ENCODE measurements at regions not wholly inside any gene's neighbourhood (a gene's known extent, or its start where the extent isn't known, plus 50 kb on each side); places are given as distances from the start of the nearest gene placed in this dataset.
"Not testable (repeated sequence)": the region's sequence is repeated elsewhere in the genome, so short reads cannot be mapped to it uniquely, and the experiment has no call there.

DNA sequence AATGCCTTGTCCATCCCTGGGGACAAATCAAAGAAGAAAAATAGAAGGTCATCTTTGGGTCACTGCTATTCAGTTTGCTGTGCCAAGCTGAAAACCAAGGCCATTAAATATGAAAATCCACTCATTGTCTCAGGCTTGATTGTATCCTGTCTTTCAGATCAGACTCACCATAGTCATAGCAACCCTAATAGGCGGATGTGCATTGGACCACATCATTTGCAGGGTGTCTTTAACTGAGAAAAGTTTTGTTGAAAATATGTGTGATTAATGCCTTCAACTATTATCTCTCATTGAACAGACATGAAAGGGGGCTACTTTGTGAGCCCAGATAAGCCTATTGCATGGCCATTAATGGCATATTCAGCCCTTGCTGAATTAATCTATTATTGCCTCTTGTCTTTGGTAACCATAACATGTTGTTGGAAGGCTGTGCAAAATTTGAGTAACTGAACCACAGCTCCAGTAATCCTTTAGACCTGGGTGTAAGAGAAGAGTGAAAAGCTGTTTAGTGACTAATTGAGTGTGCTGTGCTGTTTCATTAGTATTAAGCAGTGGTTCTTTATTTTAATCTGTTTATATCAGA, 453.6 kb upstream of the EPHA5 start:
- H3K36me3 ChIP-seq, result no peaks in the 10 kb centered on the region
- no peak for DNase-seq (ENCODE audit: extremely low spot score)
- TF ChIP-seq, protein P1, sequence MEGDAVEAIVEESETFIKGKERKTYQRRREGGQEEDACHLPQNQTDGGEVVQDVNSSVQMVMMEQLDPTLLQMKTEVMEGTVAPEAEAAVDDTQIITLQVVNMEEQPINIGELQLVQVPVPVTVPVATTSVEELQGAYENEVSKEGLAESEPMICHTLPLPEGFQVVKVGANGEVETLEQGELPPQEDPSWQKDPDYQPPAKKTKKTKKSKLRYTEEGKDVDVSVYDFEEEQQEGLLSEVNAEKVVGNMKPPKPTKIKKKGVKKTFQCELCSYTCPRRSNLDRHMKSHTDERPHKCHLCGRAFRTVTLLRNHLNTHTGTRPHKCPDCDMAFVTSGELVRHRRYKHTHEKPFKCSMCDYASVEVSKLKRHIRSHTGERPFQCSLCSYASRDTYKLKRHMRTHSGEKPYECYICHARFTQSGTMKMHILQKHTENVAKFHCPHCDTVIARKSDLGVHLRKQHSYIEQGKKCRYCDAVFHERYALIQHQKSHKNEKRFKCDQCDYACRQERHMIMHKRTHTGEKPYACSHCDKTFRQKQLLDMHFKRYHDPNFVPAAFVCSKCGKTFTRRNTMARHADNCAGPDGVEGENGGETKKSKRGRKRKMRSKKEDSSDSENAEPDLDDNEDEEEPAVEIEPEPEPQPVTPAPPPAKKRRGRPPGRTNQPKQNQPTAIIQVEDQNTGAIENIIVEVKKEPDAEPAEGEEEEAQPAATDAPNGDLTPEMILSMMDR (IDR thresholded peaks at IDR 0.05), result no peak
- TF ChIP-seq POLR2A (IDR thresholded peaks at IDR 0.05; ENCODE audit: low read depth) (no peak), POLR2AphosphoS5 (IDR thresholded peaks at IDR 0.05) (no peak), EP300 (IDR thresholded peaks at IDR 0.05) (no peak)
- 73% methylated on average over 1 of the region's 1 CpG for WGBS
- no peak overlapping the region for H3K4me3 ChIP-seq
- no peaks in the 10 kb centered on the region for H3K9me3 ChIP-seq
- no peaks in the 10 kb centered on the region for H3K27me3 ChIP-seq
- H3K27ac ChIP-seq (replicated peaks in 1 of 4), result no peak overlapping the region
- H3K4me1 ChIP-seq, result no peaks in the 10 kb centered on the region
- intact Hi-C loops (cut with DNase I), result no loop called here

DNA sequence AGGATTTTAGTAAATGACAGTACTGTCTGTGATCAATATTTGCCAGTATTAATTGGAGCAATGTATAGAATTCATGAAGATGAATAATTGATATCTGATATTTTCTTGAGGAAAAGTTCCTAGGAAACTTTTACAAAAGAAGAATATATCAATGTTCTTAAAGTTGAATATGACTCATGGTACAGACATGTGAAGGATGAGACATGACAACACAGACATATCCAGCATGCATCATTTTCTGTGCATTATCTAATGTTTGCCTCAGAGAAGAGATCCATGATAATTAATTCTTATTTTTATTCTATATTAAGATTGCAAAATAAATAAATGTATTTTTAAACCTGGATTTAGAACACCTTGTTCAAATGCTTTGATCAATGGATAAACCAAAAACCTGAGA, 452.9 kb upstream of the EPHA5 start:
- no peak for DNase-seq (ENCODE audit: extremely low spot score)
- H3K27me3 ChIP-seq, result no peaks in the 10 kb centered on the region
- H3K4me1 ChIP-seq, result no peaks in the 10 kb centered on the region
- no peak overlapping the region for H3K27ac ChIP-seq (replicated peaks in 1 of 4)
- H3K9me3 ChIP-seq, result no peaks in the 10 kb centered on the region
- intact Hi-C loops (cut with DNase I), result no loop called here
- no peak overlapping the region for H3K4me3 ChIP-seq
- no peaks in the 10 kb centered on the region for H3K36me3 ChIP-seq
- TF ChIP-seq POLR2AphosphoS5 (IDR thresholded peaks at IDR 0.05) (no peak), EP300 (IDR thresholded peaks at IDR 0.05) (no peak)
- TF ChIP-seq, protein P1 (IDR thresholded peaks at IDR 0.05), result no peak

GRCh38 chr4:66115231-66115630, 444.9 kb upstream of the EPHA5 start:
- DNase-seq (ENCODE audit: extremely low spot score); intact Hi-C loops (cut with DNase I); H3K27me3 ChIP-seq; H3K9me3 ChIP-seq; H3K4me1 ChIP-seq; H3K36me3 ChIP-seq; H3K4me3 ChIP-seq; H3K27ac ChIP-seq (replicated peaks in 1 of 4): not testable (repeated sequence)

GRCh38 chr4:66108898-66109297, 438.6 kb upstream of the EPHA5 start:
- H3K36me3 ChIP-seq, result no peaks in the 10 kb centered on the region
- no peak overlapping the region for H3K27ac ChIP-seq (replicated peaks in 1 of 4)
- H3K9me3 ChIP-seq, result no peaks in the 10 kb centered on the region
- no peaks in the 10 kb centered on the region for H3K27me3 ChIP-seq
- TF ChIP-seq EP300 (IDR thresholded peaks at IDR 0.05) (no peak), POLR2A (IDR thresholded peaks at IDR 0.05; ENCODE audit: low read depth) (no peak), POLR2AphosphoS5 (IDR thresholded peaks at IDR 0.05) (no peak)
- TF ChIP-seq, protein P1 (IDR thresholded peaks at IDR 0.05), result no peak
- H3K4me1 ChIP-seq, result no peaks in the 10 kb centered on the region
- intact Hi-C loops (cut with DNase I), result no loop called here
- DNase-seq (ENCODE audit: extremely low spot score), result no peak
- no peak overlapping the region for H3K4me3 ChIP-seq

DNA sequence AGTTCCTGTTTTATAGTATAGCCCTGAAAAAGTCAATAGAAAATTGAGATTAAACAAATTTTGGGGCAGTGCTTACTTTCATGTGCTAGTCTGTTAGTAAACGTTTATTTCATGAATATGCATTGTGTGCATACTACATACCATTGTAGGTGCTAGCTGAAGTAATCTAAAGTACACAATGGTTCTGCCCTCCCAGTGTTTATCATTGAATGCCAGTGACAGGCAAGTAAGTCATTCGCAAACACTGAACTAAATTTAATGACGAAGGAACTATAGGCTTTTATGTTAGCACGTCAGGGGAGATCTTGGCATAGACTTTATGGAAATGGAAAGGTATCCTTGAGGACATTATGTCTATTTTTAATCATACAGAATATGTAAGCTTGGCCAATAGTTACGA, 426.9 kb upstream of the EPHA5 start:
- H3K27ac ChIP-seq (replicated peaks in 1 of 4), result no peak overlapping the region
- peaks cover 0 to 3% (median 0%) of the 10 kb centered on the region in 4 donors for H3K9me3 ChIP-seq
- TF ChIP-seq EP300 (IDR thresholded peaks at IDR 0.05) (no peak), POLR2A (IDR thresholded peaks at IDR 0.05; ENCODE audit: low read depth) (no peak), POLR2AphosphoS5 (IDR thresholded peaks at IDR 0.05) (no peak)
- TF ChIP-seq, protein P1 (IDR thresholded peaks at IDR 0.05), result no peak
- H3K27me3 ChIP-seq, result no peaks in the 10 kb centered on the region
- DNase-seq (ENCODE audit: extremely low spot score), result no peak
- intact Hi-C loops (cut with DNase I), result no loop called here
- WGBS, result 74% methylated on average over 5 of the region's 5 CpGs
- H3K4me1 ChIP-seq, result no peaks in the 10 kb centered on the region
- no peaks in the 10 kb centered on the region for H3K36me3 ChIP-seq
- no peak overlapping the region for H3K4me3 ChIP-seq

All from esophagus muscularis mucosa (tissue), 4 donors.